ENCODE measurements at regions not wholly inside any gene's neighbourhood (a gene's known extent, or its start where the extent isn't known, plus 50 kb on each side); places are given as distances from the start of the nearest gene placed in this dataset.

- intact Hi-C loops (cut with micrococcal nuclease) = no loop called here
- no peaks in the 10 kb centered on the region for H3K36me3 Mint-ChIP-seq (ENCODE audit: low read depth)
- DNase-seq (ENCODE audit: low spot score) = no peak
Measured at GRCh38 chr5:67253911-67254310, 57.3 kb upstream of the CD180 start.

GRCh38 chr5:67249590-67249895 lies 52.9 kb upstream of the CD180 start:
- no peak overlapping the region for H3K27ac Mint-ChIP-seq
- H3K27me3 Mint-ChIP-seq (ENCODE audit: low read depth) = peaks cover 1% of the 10 kb centered on the region
- no peaks in the 10 kb centered on the region for H3K9me3 Mint-ChIP-seq
- no peak for DNase-seq (ENCODE audit: low spot score)
- no peak overlapping the region for H3K4me3 Mint-ChIP-seq (ENCODE audit: low read depth)
- intact Hi-C loops (cut with micrococcal nuclease) = loop anchor here (5.0 to 10.0 kb wide), 2 partner anchors 1003 to 1035 kb away; no protein-coding TSS in a partner anchor
- H3K4me1 Mint-ChIP-seq (ENCODE audit: low read depth) = peaks cover 6% of the 10 kb centered on the region
- H3K36me3 Mint-ChIP-seq (ENCODE audit: low read depth) = no peaks in the 10 kb centered on the region

More at GRCh38 chr5:67253911-67254310, 57.3 kb upstream of the CD180 start:
- peaks cover 6% of the 10 kb centered on the region for H3K27me3 Mint-ChIP-seq (ENCODE audit: low read depth)
- peaks cover 2% of the 10 kb centered on the region for H3K4me1 Mint-ChIP-seq (ENCODE audit: low read depth)
- H3K9me3 Mint-ChIP-seq = no peaks in the 10 kb centered on the region
- no peak overlapping the region for H3K4me3 Mint-ChIP-seq (ENCODE audit: low read depth)
- H3K27ac Mint-ChIP-seq = no peak overlapping the region

- intact Hi-C loops (cut with micrococcal nuclease) = loop anchor here (5.0 to 10.0 kb wide), 2 partner anchors 1003 to 1036 kb away; no protein-coding TSS in a partner anchor
- H3K4me3 Mint-ChIP-seq (ENCODE audit: low read depth) = no peak overlapping the region
- H3K4me1 Mint-ChIP-seq (ENCODE audit: low read depth) = peaks cover 6% of the 10 kb centered on the region
Measured at GRCh38 chr5:67248703-67249589, 52.3 kb upstream of the CD180 start.

GRCh38 chr5:67246546-67247268 lies 50.1 kb upstream of the CD180 start:
- no peak for DNase-seq (ENCODE audit: low spot score)
- H3K27me3 Mint-ChIP-seq (ENCODE audit: low read depth) = peaks cover 1% of the 10 kb centered on the region
- H3K27ac Mint-ChIP-seq = no peak overlapping the region
- H3K4me1 Mint-ChIP-seq (ENCODE audit: low read depth) = peaks cover 10% of the 10 kb centered on the region
- no peaks in the 10 kb centered on the region for H3K9me3 Mint-ChIP-seq
- H3K4me3 Mint-ChIP-seq (ENCODE audit: low read depth) = no peak overlapping the region
- intact Hi-C loops (cut with micrococcal nuclease) = loop anchor here (1.0 to 10.0 kb wide), 3 partner anchors 258 to 1038 kb away; no protein-coding TSS in a partner anchor
- H3K36me3 Mint-ChIP-seq (ENCODE audit: low read depth) = no peaks in the 10 kb centered on the region

More at GRCh38 chr5:67248703-67249589, 52.3 kb upstream of the CD180 start:
- no peak overlapping the region for H3K27ac Mint-ChIP-seq
- H3K27me3 Mint-ChIP-seq (ENCODE audit: low read depth) = peaks cover 1% of the 10 kb centered on the region
- no peaks in the 10 kb centered on the region for H3K36me3 Mint-ChIP-seq (ENCODE audit: low read depth)
- no peaks in the 10 kb centered on the region for H3K9me3 Mint-ChIP-seq
- no peak for DNase-seq (ENCODE audit: low spot score)
